ENCODE measurements at regions not wholly inside any gene's neighbourhood (a gene's known extent, or its start where the extent isn't known, plus 50 kb on each side); places are given as distances from the start of the nearest gene placed in this dataset.

DNA sequence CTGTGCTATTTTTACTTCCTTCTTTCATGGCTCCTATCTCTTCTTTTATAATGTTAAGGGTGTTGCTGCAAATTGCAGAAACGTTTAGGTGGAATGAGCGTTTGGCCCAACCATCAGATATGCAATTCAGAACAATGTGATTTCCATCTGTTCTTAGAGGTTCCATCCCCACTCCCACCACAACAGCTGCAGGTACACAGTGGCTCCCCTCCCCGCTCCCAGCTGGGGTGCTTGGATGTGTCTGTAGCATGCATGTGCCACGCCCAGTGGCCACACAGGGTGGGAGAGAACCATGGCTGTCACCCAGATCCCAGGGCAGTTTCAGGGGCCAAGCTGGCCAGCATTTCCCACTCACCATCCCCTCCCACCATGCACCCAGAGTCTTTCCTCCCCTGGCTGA, 62.2 kb downstream of the ACTL7B start:
- TF ChIP-seq CTCF (IDR thresholded peaks at IDR 0.05; ENCODE audit: low read depth, low read length) (no peak), POLR2A (IDR thresholded peaks at IDR 0.05; ENCODE audit: extremely low read depth, insufficient read length) (no peak)
